ENCODE measurements at regions not wholly inside any gene's neighbourhood (a gene's known extent, or its start where the extent isn't known, plus 50 kb on each side); places are given as distances from the start of the nearest gene placed in this dataset.

GRCh38 chrX:63012574-63012973, 338.6 kb downstream of the SPIN4 start:
- no peak for TF ChIP-seq CTCF (IDR thresholded peaks at IDR 0.05)
- TF ChIP-seq POLR2A (IDR thresholded peaks at IDR 0.05): no peak

Measured in Peyer's patch (tissue), 4 donors.